Urinary bladder (tissue), 3 donors: ENCODE measurements at regions not wholly inside any gene's neighbourhood (a gene's known extent, or its start where the extent isn't known, plus 50 kb on each side); places are given as distances from the start of the nearest gene placed in this dataset.

Experiments used
- DNase-seq: peaks from one replicate; pipeline ENCODE4 v3.0.0-alpha.2; 2015; ENCODE audit errors: extremely low spot score
- H3K27ac ChIP-seq: one replicate; pipeline ENCODE4 v1.5.1; 2013; ENCODE audit warnings: low read depth, mild to moderate bottlenecking, moderate library complexity
- H3K36me3 ChIP-seq: one replicate; pipeline ENCODE4 v1.6.1; 2013; ENCODE audit warnings: mild to moderate bottlenecking, moderate library complexity; ENCODE audit not compliant: insufficient read depth
- H3K4me1 ChIP-seq: one replicate; pipeline ENCODE4 v1.6.1; 2013; ENCODE audit warnings: mild to moderate bottlenecking, moderate library complexity; ENCODE audit not compliant: insufficient read depth
- H3K4me3 ChIP-seq: one replicate; pipeline ENCODE4 v1.5.1; 2013; ENCODE audit warnings: low read depth, low read length
- WGBS: extraction: QIAGEN DNeasy Blood & Tissue Kit; methylation state at CpG from one replicate; pipeline ENCODE4 v1.1.7; 2013; 5-methylcytosine and 5-hydroxymethylcytosine counted together
- donor health status: healthy with polysubstance abuse.
- donor health status: healthy.

GRCh38 chr3:40723083-40723660 lies 198.4 kb downstream of the ZNF621 start:
- DNase-seq = no peak
- Histone ChIP-seq H3K4me1 (no peaks in the 10 kb centered on the region), H3K36me3 (no peaks in the 10 kb centered on the region), H3K4me3 (no peak overlapping the region), H3K27ac (no peak overlapping the region)

- DNase-seq = no peak
- Histone ChIP-seq H3K4me1 (no peaks in the 10 kb centered on the region), H3K4me3 (no peak overlapping the region), H3K27ac (no peak overlapping the region), H3K36me3 (no peaks in the 10 kb centered on the region)
These were observed 200.3 kb downstream of the ZNF621 start for GRCh38 chr3:40725031-40725430.

- 81% methylated on average over 1 of the region's 1 CpG for WGBS
- Histone ChIP-seq H3K27ac (no peak overlapping the region), H3K4me3 (no peak overlapping the region), H3K36me3 (no peaks in the 10 kb centered on the region), H3K4me1 (no peaks in the 10 kb centered on the region)
- no peak for DNase-seq
These were observed 206.7 kb downstream of the ZNF621 start for GRCh38 chr3:40731445-40731844.

GRCh38 chr3:40736943-40737342 lies 212.2 kb downstream of the ZNF621 start:
- H3K4me1 ChIP-seq = no peaks in the 10 kb centered on the region
- no peak for DNase-seq
- H3K27ac ChIP-seq = no peak overlapping the region
- H3K36me3 ChIP-seq = no peaks in the 10 kb centered on the region
- 83% methylated on average over 3 of the region's 3 CpGs for WGBS
- no peak overlapping the region for H3K4me3 ChIP-seq

GRCh38 chr3:40737343-40737742 lies 212.6 kb downstream of the ZNF621 start:
- no peaks in the 10 kb centered on the region for H3K4me1 ChIP-seq
- DNase-seq = no peak
- 77% methylated on average over 3 of the region's 3 CpGs for WGBS
- no peaks in the 10 kb centered on the region for H3K36me3 ChIP-seq
- no peak overlapping the region for H3K27ac ChIP-seq
- no peak overlapping the region for H3K4me3 ChIP-seq

- Histone ChIP-seq H3K36me3 (no peaks in the 10 kb centered on the region), H3K27ac (no peak overlapping the region), H3K4me3 (no peak overlapping the region), H3K4me1 (no peaks in the 10 kb centered on the region)
- WGBS = 73% methylated on average over 1 of the region's 1 CpG
- no peak for DNase-seq
These were observed 215.2 kb downstream of the ZNF621 start for GRCh38 chr3:40739971-40740370.

- Histone ChIP-seq H3K4me3 (no peak overlapping the region), H3K4me1 (no peaks in the 10 kb centered on the region), H3K36me3 (no peaks in the 10 kb centered on the region), H3K27ac (no peak overlapping the region)
- WGBS = 30% methylated on average over 1 of the region's 1 CpG
- DNase-seq = peak; percentile 50
These were observed 217.0 kb downstream of the ZNF621 start for GRCh38 chr3:40741729-40742128.

GRCh38 chr3:40745381-40746106 lies 220.8 kb downstream of the ZNF621 start:
- H3K36me3 ChIP-seq = no peaks in the 10 kb centered on the region
- no peak for DNase-seq
- 91% methylated on average over 2 of the region's 2 CpGs for WGBS
- no peak overlapping the region for H3K27ac ChIP-seq
- H3K4me3 ChIP-seq = no peak overlapping the region
- H3K4me1 ChIP-seq = no peaks in the 10 kb centered on the region

- no peak for DNase-seq
- H3K4me3 ChIP-seq = no peak overlapping the region
- H3K4me1 ChIP-seq = no peaks in the 10 kb centered on the region
- H3K36me3 ChIP-seq = no peaks in the 10 kb centered on the region
- 98% methylated on average over 1 of the region's 1 CpG for WGBS
- H3K27ac ChIP-seq = no peak overlapping the region
These were observed 226.9 kb downstream of the ZNF621 start for GRCh38 chr3:40751666-40752065.

- 89% methylated on average over 3 of the region's 3 CpGs for WGBS
- Histone ChIP-seq H3K4me1 (no peaks in the 10 kb centered on the region), H3K27ac (no peak overlapping the region), H3K4me3 (no peak overlapping the region), H3K36me3 (no peaks in the 10 kb centered on the region)
- DNase-seq = no peak
These were observed 227.7 kb downstream of the ZNF621 start for GRCh38 chr3:40752492-40752891.

- no peaks in the 10 kb centered on the region for H3K36me3 ChIP-seq
- DNase-seq = no peak
These were observed 228.6 kb downstream of the ZNF621 start for GRCh38 chr3:40753291-40753770.

GRCh38 chr3:40753951-40754350 lies 229.2 kb downstream of the ZNF621 start:
- Histone ChIP-seq H3K4me1 (no peaks in the 10 kb centered on the region), H3K4me3 (no peak overlapping the region), H3K36me3 (no peaks in the 10 kb centered on the region), H3K27ac (no peak overlapping the region)
- 75% methylated on average over 3 of the region's 3 CpGs for WGBS
- no peak for DNase-seq

More at GRCh38 chr3:40753291-40753770, 228.6 kb downstream of the ZNF621 start:
- no peak overlapping the region for H3K4me3 ChIP-seq
- no peak overlapping the region for H3K27ac ChIP-seq
- H3K4me1 ChIP-seq = no peaks in the 10 kb centered on the region

- Histone ChIP-seq H3K4me1 (no peaks in the 10 kb centered on the region), H3K4me3 (no peak overlapping the region), H3K36me3 (no peaks in the 10 kb centered on the region), H3K27ac (no peak overlapping the region)
- no peak for DNase-seq
- WGBS = 71% methylated on average over 2 of the region's 2 CpGs
These were observed 230.2 kb downstream of the ZNF621 start for GRCh38 chr3:40754994-40755393.

GRCh38 chr3:40756500-40756899 lies 231.7 kb downstream of the ZNF621 start:
- 88% methylated on average over 1 of the region's 1 CpG for WGBS
- Histone ChIP-seq H3K36me3 (no peaks in the 10 kb centered on the region), H3K4me1 (no peaks in the 10 kb centered on the region), H3K27ac (no peak overlapping the region), H3K4me3 (no peak overlapping the region)
- no peak for DNase-seq
